GM19452 (cell line): ENCODE measurements at regions not wholly inside any gene's neighbourhood (a gene's known extent, or its start where the extent isn't known, plus 50 kb on each side); places are given as distances from the start of the nearest gene placed in this dataset.
"Not testable (repeated sequence)": the region's sequence is repeated elsewhere in the genome, so short reads cannot be mapped to it uniquely, and the experiment has no call there.

ENCODE experiments used
- ATAC-seq: cut with Tn5 transposase; IDR thresholded peaks from one replicate; pipeline ENCODE4 v1.9.1; 2021; ENCODE audit not compliant: unreplicated experiment

DNA sequence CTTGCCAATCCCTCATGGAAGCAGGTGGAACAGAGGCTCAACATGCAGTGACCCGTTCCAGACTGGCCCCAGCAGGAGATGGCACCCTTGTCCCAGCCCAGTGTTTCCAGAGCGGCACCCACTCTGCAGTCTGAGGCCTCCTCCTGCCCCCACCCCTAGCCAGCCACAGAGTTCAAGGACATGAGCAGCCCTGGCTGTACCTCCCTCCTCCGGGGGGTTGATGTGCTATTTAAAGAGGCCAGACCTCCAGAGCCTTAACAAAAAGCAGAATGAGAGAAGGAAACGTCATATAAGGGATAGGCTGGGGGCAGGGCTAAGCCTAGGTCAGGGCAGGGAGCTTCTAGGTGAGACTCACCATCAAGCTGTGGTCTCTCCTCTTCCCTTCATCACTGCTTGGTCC is 115.7 kb upstream of the NANOS1 start:
- ATAC-seq = no peak

DNA sequence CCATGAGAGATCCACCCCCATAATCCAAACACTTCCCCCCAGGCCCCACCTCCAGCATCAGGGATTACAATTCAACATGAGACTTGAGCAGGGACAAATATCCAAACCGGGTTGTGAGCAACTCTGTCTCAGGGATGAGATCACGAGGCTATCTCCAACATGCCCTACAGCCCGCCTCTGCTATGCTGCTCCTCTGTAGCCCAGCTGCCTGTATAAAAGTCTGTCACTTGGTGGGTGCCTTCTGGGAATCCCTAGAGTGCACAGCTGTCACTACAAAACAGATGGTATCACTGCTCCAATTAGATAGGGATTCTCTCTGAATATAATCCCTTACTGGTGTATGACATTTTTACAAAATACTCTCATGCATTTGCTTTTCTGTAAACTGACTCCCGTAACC is 114.9 kb upstream of the NANOS1 start:
- no peak for ATAC-seq

DNA sequence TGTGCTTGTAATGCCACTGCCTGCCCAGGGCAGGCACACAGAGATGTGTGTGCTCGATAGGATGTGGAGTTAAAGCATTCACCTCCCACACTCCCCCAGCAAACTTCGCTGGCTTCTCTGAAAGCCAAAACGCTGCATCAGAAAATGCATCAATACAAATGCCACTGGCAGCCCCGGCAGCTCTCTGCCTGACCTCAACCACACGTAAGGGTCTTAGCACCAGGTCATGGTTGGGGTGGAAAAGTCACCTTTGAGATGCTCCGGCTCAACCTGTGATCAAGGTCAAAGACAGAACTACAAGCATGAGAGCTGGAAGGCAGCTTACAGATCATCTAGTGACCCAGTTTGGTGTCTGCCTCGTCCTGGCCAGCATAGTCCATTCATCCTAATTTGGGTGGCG is 114.4 kb upstream of the NANOS1 start:
- no peak for ATAC-seq

DNA sequence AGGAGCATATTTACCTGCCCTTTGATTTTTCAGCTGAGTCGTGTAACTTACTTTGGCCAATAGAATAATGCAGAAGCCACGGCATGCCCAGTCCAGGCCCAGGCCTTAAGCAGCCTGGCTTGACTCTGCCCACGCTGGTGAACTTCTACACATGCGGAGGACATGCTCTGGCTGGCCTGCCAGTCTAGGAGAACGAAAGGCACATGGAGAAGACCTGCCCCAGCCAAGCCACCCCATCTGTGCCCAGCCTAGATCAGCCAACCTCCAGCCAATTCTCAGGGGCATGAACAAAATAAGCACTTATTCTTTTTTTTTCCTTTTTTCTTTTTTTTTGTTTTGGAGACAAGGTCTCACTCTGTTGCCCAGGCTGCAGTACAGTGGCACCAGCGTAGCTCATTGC is 112.7 kb upstream of the NANOS1 start:
- no peak for ATAC-seq

DNA sequence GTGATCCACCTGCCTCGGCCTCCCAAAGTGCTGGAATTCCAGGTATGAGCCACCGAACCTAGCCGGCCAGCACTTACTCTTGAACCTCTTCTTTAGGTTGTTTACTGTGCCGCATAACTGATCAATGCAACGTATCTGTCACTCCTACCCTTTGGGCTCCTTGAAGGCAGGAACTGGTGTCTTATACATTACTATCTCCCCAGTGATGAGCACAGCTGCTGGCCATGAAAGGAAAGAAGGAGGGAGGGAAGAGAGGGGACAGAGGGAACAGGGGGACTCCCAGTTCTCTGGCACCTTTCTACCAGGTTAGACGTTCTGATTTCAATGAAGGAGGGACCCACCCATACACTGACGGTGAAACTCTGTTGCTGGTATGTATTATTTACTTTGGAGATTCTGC is 111.8 kb upstream of the NANOS1 start:
- ATAC-seq = no peak

DNA sequence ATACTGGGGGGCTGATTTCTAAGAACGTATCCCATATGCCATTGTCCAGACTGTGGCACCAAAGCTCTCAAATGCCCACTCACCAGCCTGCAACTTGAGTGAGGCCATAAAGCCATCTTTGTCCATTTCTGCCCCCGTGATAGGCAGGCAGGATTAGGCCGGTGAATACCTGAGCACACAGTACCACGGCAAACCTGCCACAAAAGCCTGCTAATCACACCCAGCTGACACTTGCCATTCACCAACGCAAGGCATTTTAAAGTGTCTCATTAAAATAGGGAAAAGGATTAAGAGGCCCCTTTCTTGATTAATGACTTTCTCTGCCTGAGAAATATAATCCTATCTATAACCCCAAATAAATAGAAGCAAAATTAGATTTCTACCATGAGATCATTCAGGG is 111.4 kb upstream of the NANOS1 start:
- no peak for ATAC-seq

DNA sequence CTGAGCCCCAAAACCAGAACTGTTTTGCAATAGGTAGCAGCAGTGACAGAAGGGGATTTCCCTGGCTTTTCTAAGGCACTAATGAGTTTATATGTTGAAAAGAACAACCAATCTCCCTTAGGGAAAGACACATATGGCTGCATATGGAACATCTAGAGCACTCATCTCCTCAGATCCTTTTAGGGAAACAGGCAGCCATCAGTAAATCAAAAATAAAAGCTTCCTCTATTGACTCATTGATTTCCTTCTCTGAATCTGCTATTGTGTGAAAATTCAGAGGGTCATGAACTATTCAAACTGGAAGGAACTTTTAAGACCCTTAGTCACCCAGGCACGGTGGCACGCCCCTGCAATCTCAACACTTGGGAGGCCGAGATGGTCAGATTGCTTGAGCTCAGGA is 110.9 kb upstream of the NANOS1 start:
- ATAC-seq = no peak

DNA sequence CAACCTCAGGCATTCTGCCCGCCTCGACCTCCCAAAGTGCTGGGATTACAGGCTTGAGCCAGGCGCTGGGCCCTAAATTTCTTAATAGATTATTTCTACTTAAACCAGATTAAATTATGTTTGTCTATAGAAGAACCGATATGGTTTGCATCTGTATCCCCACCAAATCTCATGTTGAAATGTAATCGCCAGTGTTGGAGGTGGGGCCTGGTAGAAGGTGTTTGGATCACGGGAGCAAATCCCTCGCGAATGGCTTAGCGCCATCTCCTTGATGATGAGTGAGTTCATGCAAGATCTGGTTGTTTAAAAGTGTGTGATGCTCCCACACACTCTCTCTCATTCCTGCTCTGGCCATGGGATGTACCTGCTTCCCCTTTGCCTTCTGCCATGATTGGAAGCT is 109.3 kb upstream of the NANOS1 start:
- ATAC-seq = no peak

DNA sequence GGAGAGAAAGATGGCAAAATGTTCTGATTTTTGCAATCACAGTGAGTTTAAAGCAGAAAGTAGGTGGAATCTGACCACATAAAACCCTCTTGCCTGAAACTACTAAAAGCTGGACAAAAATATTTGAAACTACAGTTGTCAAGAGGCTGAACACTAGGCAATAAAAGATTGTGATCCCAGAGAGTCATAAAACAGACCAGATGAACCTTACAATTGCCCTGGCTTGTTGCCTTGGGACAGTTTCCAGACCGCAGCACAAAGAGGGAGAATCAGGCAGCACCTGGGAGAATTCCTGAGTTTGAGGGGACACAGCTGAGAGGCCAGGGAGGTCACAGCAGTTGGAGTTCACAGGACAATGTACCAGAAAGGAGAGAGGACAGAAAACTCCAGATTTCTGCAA is 107.3 kb upstream of the NANOS1 start:
- ATAC-seq = no peak

DNA sequence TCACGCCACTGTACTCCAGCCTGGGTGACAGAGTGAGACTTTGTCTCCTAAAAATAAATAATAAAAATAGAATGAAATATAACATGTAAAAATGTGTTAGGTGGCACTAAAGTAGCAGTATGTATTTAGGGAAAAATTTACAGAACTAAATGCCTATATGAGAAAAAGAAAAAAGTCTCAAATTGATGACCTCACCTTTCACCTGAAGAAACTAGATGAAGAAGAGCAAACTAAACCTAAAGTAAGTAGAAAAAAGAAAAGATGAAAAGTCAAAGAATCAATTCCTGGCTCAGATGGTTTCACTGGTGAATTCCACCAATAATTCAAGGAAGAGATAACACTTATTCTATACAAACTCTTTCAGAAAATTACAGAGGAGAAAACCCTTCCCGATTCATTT is 106.5 kb upstream of the NANOS1 start:
- ATAC-seq = no peak

DNA sequence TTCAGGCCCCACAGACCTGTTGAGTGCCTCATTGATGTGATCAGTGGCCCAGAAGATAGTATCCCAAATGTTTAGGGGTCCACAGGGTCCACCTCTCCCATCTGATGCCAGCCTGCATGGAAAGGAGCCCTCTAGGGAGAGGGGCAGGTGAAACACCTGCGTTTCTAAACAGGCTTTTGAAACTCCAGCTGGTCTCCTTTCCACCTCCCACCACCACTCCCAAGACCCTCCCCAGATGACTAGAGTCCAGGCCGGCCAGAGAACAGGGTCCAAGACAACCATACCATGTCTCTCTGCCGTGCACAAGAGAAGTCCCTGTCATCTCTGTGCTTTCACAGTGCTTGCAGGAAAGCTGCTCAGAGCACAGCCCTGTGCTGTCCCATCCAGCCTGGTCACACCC is 105.0 kb upstream of the NANOS1 start:
- no peak for ATAC-seq

DNA sequence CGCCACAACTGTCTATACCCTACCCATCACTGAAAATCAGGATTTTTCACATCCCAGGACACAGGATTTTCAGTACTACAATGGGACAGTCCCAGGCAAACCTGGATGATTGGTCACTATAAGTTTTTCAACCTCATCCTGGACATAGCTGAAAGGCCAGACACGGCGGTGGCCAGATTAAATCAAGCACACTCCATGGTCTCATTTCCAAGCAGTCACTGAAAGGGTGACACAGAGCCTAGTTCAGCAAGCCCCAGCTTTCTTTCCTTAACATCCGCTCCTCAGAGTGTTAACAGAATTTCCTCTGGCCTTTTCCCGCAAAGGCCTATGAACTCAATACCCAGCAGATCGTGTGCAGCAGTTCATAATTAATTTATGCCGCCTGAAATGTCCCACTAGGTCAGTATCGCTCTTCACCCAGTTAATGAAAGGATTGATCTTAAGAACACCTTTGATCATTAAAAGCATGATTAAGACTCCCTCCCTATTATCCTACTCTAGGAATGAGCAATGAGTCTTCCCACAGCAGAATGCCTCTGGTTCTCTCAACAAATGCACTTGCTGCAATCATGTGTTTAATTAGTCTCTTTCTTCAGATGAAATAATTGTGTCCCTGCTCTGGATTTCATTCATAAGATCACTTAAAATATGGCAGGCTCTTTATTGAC is 104.0 kb upstream of the NANOS1 start:
- no peak for ATAC-seq

DNA sequence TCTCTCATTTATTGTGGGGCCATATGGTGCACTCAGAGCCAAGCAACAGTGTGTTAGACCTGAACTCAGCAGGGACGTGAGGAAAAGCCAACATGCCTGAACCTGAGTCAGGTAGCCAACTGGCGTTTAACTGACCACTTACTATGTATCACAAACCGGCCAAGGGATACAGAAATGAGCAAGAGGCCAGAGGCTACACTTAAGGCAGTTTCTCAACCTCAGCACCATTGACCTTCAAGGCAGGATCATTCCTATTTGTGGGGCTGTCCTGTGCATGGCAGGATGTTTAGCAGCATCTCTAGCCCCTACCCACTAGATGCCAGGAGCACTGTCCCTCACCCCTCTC is 103.5 kb upstream of the NANOS1 start:
- no peak for ATAC-seq

DNA sequence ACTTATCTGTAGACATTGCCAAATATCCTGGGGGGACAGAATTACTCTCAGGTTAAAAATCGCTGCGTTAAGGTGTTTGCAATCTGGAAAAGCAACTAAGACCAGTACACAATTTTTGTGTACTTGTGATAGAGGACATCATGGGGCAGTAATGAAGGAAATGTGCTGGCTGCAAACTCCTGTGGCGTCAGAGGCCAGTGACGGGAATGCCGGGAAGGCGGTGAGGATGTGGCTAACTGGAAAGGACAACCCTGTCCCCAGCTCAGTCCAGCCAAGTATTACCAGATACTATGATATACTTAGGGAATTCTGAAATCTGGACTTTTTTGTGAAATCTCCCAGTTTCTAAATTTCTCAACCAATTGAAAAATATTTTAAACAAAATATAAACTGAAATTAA is 103.1 kb upstream of the NANOS1 start:
- no peak for ATAC-seq

DNA sequence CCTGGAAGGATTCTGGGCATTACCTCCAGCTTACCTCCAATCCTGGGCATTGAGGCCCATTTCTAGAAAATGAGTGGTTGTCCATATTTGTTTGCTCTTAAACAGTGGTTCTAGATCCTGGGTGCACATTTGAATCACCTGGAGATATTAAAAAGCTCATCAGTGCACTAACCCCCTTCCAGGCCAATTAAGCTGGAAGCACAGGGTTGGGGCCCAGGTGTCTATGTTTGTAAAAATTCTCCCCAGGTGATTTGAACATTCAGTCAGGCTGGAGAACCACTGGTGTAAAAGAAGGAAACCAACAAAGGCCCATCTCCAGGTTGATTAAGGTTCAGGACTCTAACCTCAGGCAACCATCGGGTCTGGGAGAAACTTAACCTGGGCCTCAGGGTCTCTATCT is 102.6 kb upstream of the NANOS1 start:
- ATAC-seq = no peak

DNA sequence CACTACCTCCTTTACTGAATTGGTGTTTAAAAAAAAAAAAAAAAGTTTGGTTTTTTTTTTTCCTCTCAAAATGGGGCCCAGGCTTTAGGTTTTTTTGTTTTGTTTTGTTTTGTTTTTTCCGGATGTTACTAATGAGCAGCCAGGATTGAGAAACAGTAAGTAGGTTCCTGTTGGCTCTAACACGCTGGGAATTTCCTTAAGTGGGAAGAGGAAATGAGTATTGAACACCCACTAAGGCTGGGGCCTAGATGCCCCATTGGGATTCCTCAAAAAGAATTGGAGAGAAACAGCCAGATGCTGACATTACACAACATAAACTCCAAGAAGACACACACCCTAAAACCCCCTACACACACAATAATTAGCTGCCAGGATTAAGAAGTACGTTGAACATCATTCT is 102.2 kb upstream of the NANOS1 start:
- no peak for ATAC-seq

DNA sequence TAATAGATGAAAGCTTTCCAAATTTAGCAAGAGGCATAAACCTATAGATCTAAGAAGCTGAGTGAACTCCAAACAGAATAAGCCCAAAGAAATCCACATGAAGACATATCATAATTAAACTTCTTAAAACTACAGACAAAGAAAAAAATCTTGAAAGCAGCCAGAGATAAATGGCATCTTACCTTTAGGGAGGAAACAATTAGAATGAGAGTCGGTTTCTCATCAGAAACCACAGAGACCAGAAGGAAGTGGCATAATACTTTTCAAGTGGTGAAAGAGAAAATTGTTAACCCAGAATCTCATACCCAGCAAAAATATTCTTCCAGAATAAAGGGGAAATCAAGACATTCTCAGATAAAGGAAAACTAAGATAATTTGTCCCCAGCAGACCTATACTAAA is 98.9 kb upstream of the NANOS1 start:
- no peak for ATAC-seq

DNA sequence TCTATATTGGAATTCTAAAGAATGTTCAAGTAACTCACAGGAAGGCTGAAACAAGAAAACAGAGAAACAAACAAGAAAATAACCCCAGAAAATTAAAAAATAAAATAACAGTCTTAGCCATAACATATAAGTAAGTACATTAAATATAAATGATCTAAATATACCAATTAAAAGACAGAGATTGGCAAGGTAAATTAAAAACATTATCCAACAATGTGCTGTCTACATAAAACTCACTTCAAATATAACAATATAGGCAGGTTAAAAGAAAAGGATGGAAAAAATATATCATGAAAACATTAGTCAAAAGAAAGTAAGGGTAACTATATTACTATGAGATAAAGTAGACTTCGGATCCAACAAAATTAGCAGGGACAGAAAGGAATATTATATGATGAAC is 98.1 kb upstream of the NANOS1 start:
- no peak for ATAC-seq

DNA sequence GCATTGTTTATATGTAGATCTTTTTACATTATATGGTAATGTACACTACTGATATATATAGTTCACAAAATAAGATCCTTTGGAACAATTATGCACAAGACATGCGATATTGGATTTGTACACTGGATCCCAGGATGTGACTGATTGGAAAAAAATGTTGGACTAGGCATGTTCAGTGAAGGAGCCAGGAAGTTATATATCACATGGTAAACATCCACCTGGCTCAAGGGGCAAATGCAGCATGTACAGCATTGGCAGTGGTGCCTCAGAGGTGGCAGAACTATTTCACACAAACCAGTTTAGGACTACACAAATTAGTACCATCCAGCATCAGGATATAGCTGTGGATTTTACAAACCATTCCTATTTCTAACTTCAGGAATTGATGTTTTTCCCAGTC is 97.4 kb upstream of the NANOS1 start:
- not testable (repeated sequence) for ATAC-seq

DNA sequence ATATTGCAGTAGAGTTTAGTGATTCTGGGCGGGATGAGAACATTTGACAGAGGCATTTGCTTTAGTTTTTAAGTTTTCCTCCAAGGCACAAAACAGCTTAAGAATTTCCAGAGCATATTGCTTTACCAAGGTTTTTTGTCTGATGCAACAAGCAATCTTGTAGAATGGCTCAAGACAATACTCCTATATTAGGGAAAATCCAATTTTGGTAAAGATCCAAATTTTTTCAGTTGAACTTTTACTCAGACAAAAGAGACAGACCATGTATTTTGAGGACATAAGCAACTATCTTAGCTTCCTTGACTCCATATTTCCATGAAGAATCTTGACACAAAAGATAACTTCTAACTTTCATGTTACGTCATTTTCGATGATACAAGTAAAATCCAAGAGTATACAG is 92.3 kb upstream of the NANOS1 start:
- ATAC-seq = no peak

DNA sequence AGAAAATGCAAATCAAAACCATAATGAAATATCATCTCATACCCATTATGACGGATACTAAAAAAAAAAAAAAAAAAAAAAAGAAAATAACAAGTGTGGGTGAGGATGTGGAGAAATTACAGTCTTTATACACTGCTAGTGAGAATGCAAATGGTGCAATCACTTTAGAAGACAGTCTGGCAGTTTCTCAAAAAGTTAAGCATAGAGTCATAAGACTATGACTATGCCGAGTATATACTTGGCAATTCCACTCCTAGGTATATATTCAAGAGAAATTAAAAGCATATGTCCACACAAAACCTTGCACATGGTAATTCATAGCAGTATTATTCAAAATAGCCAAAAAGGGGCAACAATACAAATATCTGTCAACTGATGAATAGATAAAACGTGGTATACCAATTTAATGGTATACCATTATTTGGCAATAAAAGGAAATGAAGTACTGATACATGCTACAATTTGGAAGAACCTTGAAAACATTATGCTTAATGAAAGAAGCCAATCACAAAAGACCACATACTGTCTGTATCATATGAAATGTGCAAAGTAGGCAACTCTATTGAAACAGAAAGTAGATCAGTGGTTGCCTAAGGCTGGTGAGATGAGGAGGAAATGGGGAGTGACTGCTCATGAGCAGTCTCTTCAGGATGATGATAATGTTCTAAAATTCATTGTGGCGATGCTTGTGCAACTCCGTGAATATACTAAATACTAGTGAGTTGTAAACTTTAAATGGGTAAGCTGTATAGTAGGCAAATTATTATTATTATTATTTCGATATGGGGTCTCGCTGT is 90.1 kb upstream of the NANOS1 start:
- ATAC-seq = no peak

DNA sequence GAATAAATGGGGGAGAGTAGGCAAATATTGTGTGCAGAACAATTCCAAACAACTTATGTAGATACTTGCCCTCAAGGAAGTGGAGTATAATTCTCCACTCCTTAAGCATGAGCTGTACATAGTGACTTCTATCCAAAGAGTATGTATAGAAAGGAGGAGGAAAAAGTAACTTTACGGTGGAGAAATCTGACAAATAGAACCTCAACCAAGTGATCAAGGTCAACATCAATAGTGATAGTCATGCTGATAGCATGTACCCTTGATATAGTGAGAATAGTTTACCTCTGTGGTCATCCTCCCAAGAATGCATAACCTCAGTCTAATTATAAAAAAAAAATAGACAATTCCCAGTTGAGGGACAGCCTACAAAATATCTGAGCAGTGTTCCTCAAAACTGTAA is 89.1 kb upstream of the NANOS1 start:
- no peak for ATAC-seq

DNA sequence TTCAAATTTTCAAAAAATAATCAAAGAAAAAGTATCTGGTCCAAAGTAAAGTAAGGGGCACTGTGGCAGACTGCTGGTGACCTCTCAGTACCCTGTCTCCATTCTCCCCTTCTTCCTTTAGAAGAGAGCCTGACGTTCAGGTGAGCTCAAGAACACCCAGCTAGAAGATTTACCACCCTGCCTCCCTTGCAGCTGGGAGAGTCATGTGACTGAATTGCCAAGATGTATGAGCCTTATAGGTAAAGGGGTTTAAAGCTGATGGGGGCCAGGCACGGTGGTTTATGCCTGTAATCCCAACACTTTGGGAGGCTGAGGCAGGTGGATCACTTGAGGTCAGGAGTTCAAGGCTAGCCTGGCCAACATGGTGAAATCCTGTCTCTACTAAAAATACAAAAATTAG is 86.3 kb upstream of the NANOS1 start:
- ATAC-seq = no peak
